ENCODE measurements at regions not wholly inside any gene's neighbourhood (a gene's known extent, or its start where the extent isn't known, plus 50 kb on each side); places are given as distances from the start of the nearest gene placed in this dataset.

- no peak for TF ChIP-seq CTCF (IDR thresholded peaks at IDR 0.05; ENCODE audit: low read depth, low read length, poor library complexity, severe bottlenecking)
- TF ChIP-seq EZH2phosphoT487 (IDR thresholded peaks at IDR 0.05; ENCODE audit: borderline replicate concordance, low read length): no peak
Observed at GRCh38 chr5:109589986-109590385, 99.7 kb upstream of the MAN2A1 start.

All from DOHH2 (cell line).